ENCODE measurements at regions not wholly inside any gene's neighbourhood (a gene's known extent, or its start where the extent isn't known, plus 50 kb on each side); places are given as distances from the start of the nearest gene placed in this dataset.
A peak's percentile ranks its signal among the peaks of the same experiment; 100 is the strongest.
"Not testable (repeated sequence)": the region's sequence is repeated elsewhere in the genome, so short reads cannot be mapped to it uniquely, and the experiment has no call there.

GRCh38 chr4:9505341-9505740 is 61.1 kb downstream of the DEFB131A start:
- DNase-seq, result not testable (repeated sequence)

GRCh38 chr4:9506672-9507071 is 62.5 kb downstream of the DEFB131A start:
- DNase-seq, result not testable (repeated sequence)

GRCh38 chr4:9512941-9513340 is 68.7 kb downstream of the DEFB131A start:
- DNase-seq, result not testable (repeated sequence)

GRCh38 chr4:9519631-9520030 is 75.4 kb downstream of the DEFB131A start:
- DNase-seq, result not testable (repeated sequence)

GRCh38 chr4:9522903-9523302 is 78.7 kb downstream of the DEFB131A start:
- not testable (repeated sequence) for DNase-seq

GRCh38 chr4:9524406-9524805 is 80.2 kb downstream of the DEFB131A start:
- not testable (repeated sequence) for DNase-seq

- peak; percentile 63 for DNase-seq
These were observed 88.1 kb downstream of the DEFB131A start for GRCh38 chr4:9532134-9532862.

- DNase-seq, result not testable (repeated sequence)
These were observed 88.6 kb downstream of the DEFB131A start for GRCh38 chr4:9532863-9533192.

- not testable (repeated sequence) for DNase-seq
These were observed 92.9 kb downstream of the DEFB131A start for GRCh38 chr4:9537101-9537500.

GRCh38 chr4:9539939-9540520 is 95.8 kb downstream of the DEFB131A start:
- DNase-seq, result not testable (repeated sequence)

- DNase-seq, result not testable (repeated sequence)
These were observed 97.2 kb downstream of the DEFB131A start for GRCh38 chr4:9541388-9541915.

GRCh38 chr4:9544851-9545250 is 100.6 kb downstream of the DEFB131A start:
- DNase-seq, result not testable (repeated sequence)

- not testable (repeated sequence) for DNase-seq
These were observed 103.3 kb downstream of the DEFB131A start for GRCh38 chr4:9547470-9547869.

- DNase-seq, result not testable (repeated sequence)
These were observed 111.9 kb downstream of the DEFB131A start for GRCh38 chr4:9556076-9556475.

- DNase-seq, result not testable (repeated sequence)
These were observed 133.7 kb downstream of the DEFB131A start for GRCh38 chr4:9577869-9578268.

GRCh38 chr4:9582880-9583279 is 138.7 kb downstream of the DEFB131A start:
- not testable (repeated sequence) for DNase-seq

- DNase-seq, result no peak
These were observed 147.8 kb downstream of the DEFB131A start for GRCh38 chr4:9592010-9592409.

- no peak for DNase-seq
These were observed 150.7 kb downstream of the DEFB131A start for GRCh38 chr4:9594948-9595347.

GRCh38 chr4:9595531-9595930 is 151.3 kb downstream of the DEFB131A start:
- not testable (repeated sequence) for DNase-seq

- DNase-seq, result no peak
These were observed 155.1 kb downstream of the DEFB131A start for GRCh38 chr4:9599266-9599665.

GRCh38 chr4:9600246-9600645 is 156.0 kb downstream of the DEFB131A start:
- no peak for DNase-seq

- no peak for DNase-seq
These were observed 158.2 kb downstream of the DEFB131A start for GRCh38 chr4:9602389-9602914.

- DNase-seq, result not testable (repeated sequence)
These were observed 160.0 kb downstream of the DEFB131A start for GRCh38 chr4:9604031-9604892.
